ENCODE measurements at regions not wholly inside any gene's neighbourhood (a gene's known extent, or its start where the extent isn't known, plus 50 kb on each side); places are given as distances from the start of the nearest gene placed in this dataset.
A peak's percentile ranks its signal among the peaks of the same experiment; 100 is the strongest.

DNA sequence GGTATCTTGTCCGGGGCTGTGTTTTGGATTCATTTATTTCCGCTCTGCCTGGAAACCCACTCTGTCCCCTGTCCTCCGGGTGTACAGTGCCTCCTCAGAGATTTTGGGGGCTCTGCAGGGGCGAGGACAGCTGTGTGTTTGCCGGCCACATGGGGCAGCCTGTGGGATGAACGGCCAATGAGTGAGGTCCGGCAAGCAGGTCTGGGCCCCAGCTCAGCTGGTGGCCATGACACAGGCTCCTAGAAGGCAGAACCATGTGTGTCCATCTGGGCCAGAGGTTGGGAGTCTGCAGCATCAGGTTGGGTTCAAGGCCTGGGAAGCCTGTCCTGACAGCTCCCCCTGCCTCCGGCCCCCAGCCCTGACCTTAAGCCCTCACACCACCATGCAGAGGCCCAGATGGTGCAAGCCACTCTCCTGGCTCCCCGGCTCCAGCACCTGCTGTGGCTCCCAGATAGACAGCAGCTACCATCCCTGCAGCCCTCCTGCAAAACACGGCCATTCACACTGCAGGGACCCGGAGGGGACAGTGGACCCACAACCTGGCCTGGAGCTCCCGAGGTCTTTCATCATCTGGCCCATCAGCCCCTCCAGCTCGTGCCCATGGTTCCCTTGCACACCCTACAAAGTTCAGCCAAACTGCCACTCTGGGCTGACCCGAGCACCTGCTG is 220.1 kb upstream of the C14orf180 start:
- no peak for DNase-seq

DNA sequence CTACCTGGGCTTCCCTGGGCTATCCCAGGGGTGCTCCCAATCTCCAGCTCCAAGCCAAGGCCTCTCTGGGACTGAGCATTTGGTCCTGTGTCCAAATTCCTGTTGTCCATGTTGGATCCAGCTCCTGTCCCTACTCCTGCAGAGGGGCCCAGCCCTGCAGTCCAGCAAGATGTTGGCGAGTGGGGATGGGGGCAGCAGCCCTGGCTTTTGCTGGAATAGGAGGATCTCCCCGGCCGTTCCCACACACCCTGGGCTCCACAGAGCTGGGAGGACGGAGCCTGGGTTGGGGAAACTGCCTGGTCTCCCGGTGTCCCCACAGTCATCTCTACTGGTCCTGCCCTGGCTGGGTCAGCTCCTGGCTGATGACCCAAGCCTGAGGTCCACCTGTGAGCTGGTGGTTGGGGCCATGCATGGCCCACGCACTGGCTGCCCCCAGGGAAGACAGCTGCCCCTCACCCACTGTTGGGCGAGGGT is 219.6 kb upstream of the C14orf180 start:
- DNase-seq, result no peak

GRCh38 chr14:104360501-104360900 is 219.1 kb upstream of the C14orf180 start:
- DNase-seq, result no peak

GRCh38 chr14:104361101-104361591 is 218.4 kb upstream of the C14orf180 start:
- no peak for DNase-seq

DNA sequence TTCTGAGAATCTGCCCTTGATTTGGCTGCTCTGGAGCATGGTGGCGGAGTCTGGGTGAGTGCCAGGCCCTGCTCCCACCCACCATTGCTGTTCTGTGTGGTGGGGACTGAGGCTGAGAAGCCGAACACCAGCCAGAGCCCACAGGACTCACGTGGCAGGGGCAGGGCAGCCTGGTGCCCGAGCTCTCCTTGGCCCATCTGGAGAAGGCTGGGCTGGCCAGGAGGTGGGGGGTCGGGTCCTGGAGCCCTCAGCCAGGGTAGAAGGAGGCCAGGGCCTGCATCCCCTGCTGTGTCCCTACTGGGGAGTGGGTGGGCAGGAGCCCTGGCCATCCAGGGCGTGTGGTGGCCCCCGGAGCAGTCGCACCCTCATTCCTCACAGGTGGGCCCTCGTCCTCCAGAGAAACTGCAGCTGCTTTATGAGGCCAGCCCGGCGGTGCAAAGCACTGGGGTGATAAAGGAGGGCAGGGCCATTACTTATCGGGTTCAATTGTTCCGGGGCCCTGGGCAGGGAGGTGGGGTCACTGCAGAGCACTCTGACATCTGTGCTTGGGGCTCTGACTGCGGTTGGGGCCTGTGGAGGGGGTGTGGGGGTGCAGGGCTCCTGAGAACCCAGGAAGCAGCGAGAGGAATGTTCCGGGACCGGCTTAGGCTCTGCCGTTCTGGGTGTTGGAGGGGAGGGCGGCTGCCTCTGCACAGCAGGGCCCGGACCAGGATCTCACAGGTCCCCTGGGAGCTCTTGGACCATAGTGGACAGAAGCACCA is 217.5 kb upstream of the C14orf180 start:
- no peak for DNase-seq

- no peak for DNase-seq
Observed at GRCh38 chr14:104362761-104363605, 216.6 kb upstream of the C14orf180 start.

- DNase-seq, result no peak
Observed at GRCh38 chr14:104363891-104364760, 215.4 kb upstream of the C14orf180 start.

- DNase-seq, result no peak
Observed at GRCh38 chr14:104364830-104365229, 214.7 kb upstream of the C14orf180 start.

DNA sequence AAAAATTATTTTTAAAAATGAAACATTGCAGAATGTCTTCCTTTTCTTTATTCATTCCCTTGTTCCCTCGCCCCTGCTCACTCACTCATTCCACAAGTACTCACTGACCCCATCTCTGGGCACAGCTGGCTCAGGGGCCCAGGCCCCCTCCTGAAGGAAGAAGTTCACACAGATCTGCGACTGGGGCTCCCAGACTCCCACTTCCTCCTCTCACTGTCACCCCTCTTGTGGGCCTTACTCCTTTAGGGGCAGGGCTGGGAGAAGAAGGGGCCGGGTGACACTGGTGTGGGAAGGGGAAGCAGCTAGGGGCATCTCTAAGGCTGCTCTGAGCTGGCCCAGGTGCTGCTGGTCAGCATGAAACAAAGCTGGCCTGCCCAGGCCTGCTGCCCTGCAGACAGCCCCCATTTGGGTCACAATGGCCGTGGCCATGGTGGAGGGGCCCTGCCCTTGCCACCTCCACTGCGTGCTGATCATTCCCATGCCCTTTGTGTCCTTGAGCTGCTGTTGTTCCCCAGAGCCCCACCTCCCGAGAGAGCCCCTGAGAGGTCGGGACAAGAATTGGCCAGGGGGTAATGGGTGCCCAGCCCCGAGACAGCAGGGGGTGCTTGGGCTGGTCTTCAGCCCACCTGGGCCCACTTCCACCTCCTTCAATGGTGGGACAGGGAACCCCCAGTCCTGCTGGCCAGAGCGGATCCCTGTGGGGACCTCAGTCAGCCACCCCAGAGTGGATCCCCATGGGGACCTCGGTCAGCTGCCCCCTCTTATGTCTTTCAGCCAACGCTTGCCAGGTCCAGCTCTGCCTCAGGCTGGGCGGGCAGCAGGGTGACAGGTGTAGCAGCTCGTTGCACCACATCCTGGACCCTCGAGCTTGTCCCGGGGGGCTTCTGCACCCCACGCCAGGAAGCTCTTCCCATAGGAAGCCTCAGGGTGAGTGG is 212.4 kb upstream of the C14orf180 start:
- no peak for DNase-seq

DNA sequence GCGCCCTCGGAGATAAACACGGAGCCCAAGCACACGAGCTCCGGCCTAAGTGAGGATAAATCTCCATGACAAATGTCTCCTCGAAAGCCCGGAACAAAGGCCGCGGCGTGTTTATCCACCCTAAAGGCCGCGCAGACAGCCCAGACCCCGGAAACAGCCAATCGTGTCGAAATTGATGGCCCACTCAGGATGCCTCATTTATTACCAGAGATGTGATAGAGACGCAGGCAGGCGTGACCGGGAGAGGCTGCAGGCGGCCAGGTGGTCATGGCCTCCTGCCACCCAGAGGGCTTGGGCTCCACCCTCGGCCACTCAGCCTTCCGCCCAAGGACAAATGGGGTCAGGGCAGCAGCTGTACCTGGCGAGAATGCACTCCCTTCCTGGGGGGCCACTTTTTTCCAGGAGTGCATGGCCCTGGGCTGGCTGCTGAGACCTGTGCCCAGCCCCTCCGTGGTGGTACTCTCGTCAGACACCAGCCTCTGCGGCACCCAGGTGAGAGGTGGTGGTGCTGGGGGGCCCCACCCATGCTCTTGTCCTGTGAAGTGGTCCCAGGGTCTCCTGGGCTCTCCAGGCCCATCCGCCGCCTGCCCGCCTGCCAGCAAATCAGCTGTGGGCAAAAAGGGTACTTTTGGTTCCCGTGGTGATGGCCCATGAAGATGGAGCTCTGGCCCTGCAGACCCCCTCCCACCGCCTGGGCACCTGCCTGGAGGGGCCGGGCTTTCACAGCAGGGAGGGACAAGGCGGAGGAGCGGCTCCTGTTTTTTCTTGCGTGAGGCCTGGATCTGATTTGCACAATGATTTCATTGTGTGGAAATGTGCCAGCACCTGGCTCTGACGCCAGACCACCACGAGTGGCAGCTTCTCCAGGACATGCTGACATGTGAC is 211.5 kb upstream of the C14orf180 start:
- peak; percentile 13 for DNase-seq

DNA sequence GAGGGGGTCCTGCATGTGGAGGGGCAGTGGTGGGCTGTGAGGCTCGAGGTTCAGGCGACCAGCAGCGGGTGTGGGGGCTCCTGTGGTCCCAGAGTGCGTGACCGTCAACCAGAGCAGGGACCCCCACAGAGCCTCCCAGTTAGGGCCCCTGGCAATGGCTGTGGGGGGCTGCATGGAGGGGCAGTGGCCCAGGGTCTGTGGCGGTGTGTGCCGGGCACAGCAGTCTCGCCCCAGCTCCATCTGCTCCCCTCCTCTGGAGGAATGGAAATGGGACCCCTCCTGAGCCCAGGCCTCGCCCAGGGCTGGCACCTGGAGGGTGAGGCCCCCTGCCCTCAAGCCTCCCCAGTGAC is 210.8 kb upstream of the C14orf180 start:
- DNase-seq, result no peak

GRCh38 chr14:104369208-104369607 is 210.4 kb upstream of the C14orf180 start:
- no peak for DNase-seq

- no peak for DNase-seq
Observed at GRCh38 chr14:104370256-104370870, 209.2 kb upstream of the C14orf180 start.

DNA sequence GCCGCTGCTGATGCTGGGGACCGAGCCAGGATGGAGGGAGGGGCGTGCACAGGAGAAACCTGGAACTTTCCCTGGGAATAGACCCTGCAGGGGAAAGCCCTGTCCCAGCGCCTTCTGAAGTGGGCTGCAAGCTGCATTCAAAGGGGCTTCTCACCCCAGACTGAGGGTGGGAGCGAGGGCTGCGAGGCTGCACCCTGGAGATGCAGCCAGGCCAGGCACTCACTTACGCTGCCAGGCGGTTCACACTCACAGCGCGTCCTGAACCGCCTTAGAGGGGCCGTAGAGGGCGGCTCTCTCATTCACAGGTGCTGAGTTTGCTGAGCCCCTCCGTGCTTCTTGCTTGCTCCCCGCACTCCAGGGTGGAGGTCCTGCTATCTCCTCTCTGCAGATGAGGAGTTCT is 208.5 kb upstream of the C14orf180 start:
- DNase-seq, result no peak

DNA sequence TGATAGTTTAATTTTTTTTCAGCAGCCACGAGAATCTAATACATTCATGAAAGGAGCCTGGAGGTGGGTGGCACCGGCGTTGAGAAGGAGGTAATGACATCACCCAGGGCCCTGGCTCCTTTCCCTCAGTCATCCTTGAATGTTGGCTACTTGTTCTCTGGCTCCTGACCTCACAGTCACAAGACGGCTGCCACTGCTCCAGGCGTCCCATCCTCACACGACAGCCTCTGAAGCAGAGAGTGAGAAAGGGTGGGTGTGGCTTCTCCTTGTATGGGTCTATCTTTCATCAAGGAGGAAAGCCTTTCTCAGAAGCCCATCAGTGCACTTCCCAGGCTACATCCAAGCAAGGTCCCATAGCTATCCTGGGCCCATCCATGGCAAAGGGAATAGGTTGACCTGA is 207.6 kb upstream of the C14orf180 start:
- no peak for DNase-seq

- DNase-seq, result no peak
Observed at GRCh38 chr14:104372390-104373054, 207.0 kb upstream of the C14orf180 start.

DNA sequence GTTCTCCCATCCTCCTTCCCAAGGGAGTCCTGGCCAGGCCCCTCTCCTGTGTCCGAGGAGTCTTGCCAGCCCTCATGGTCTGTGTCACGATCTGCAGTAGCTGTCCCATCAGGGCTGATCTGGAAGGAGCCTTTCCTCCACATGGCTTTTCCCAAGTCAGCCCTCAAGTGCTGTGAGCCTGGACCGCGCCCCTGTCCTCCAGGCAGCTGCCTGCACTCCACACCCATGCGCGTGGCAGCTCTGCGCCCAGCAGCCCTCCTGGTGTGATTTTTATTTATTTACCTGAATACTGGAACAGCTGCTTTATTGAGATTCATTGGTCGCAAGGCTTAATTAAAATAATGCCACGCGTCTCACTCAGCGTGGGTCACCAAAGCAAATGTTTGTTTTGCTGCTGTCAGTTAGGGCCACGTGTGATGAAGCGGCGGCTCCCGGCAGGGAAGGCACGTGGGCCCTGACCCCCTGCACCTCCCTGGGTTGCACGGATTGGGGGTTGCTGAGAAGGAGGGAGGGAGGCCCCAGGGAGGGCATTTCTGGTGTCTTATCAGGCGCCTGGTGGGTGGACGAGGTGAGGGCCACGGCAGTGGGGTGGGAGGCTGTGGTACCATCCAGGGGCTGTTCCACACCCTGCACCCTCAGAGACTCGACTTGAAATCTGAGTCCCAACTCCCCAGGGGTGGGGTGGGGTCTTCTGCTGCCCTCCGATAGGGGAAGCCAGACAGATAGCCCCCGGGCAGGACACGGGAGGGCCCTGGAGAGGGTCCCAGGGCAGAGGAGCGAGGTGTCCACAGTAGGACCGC is 206.3 kb upstream of the C14orf180 start:
- DNase-seq, result peak; percentile 54
